ENCODE measurements at regions not wholly inside any gene's neighbourhood (a gene's known extent, or its start where the extent isn't known, plus 50 kb on each side); places are given as distances from the start of the nearest gene placed in this dataset.

GRCh38 chrX:20522420-20522819 is 255.7 kb upstream of the RPS6KA3 start:
- TF ChIP-seq POLR2A (conservative IDR thresholded peaks at IDR 0.05): no peak
- TF ChIP-seq ZSCAN32 (CRISPR knock-in tag; IDR thresholded peaks at IDR 0.05): no peak
- TF ChIP-seq CTCF (IDR thresholded peaks at IDR 0.05 in 2 of 3, conservative IDR thresholded peaks at IDR 0.05 in 1 of 3; ENCODE audit: insufficient read depth in 2 of 3, low read depth in 1 of 3, low read length in 3 of 3): no peak
- TF ChIP-seq REST (IDR thresholded peaks at IDR 0.05; ENCODE audit: borderline replicate concordance): no peak
- TF ChIP-seq REST (CRISPR knock-in tag; IDR thresholded peaks at IDR 0.05; ENCODE audit: low read depth): no peak
- no peak for TF ChIP-seq E2F4 (CRISPR knock-in tag; IDR thresholded peaks at IDR 0.05; ENCODE audit: low read depth)
- no peak for TF ChIP-seq CBX1 (IDR thresholded peaks at IDR 0.05; ENCODE audit: low read depth)
- no peak for TF ChIP-seq MAFK (IDR thresholded peaks at IDR 0.05; ENCODE audit: low read length)
- TF ChIP-seq ZBTB1 (CRISPR knock-in tag; IDR thresholded peaks at IDR 0.05; ENCODE audit: borderline replicate concordance, low read depth): no peak
- TF ChIP-seq MAFG (tag; conservative IDR thresholded peaks at IDR 0.05): no peak
- no peak for TF ChIP-seq NFIC (IDR thresholded peaks at IDR 0.05)
- TF ChIP-seq E2F1 (CRISPR knock-in tag; IDR thresholded peaks at IDR 0.05): no peak

Measured in K562 (cell line).